Activated CD4-positive, alpha-beta T cell treated with anti-CD3 and anti-CD28 coated beads for 48 hours (primary cell): ENCODE measurements at regions not wholly inside any gene's neighbourhood (a gene's known extent, or its start where the extent isn't known, plus 50 kb on each side); places are given as distances from the start of the nearest gene placed in this dataset.

Experiments
- DNase-seq: peaks from one replicate; pipeline ENCODE4 v3.0.0-alpha.2; 2020

DNA sequence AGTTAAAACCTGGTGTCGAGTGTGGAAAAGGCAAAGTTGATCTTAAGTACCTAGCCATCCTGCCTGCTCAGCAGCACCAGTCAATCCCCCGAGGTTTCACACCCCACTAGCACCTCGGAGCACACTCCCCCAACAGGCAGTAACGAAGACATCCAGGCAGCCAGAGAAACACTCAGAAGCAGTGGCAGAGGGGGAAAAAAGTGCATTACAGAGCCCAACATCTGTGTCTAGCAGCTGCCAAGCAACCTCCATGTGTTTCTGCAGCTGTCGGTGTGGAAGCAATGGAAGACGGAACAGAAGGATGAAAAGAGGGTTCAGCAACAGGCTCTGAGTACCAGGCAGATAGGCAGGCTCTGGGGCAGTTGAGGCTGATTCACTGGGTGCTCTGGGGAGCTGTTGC lies 73.4 kb upstream of the PROX1 start:
- no peak for DNase-seq

DNA sequence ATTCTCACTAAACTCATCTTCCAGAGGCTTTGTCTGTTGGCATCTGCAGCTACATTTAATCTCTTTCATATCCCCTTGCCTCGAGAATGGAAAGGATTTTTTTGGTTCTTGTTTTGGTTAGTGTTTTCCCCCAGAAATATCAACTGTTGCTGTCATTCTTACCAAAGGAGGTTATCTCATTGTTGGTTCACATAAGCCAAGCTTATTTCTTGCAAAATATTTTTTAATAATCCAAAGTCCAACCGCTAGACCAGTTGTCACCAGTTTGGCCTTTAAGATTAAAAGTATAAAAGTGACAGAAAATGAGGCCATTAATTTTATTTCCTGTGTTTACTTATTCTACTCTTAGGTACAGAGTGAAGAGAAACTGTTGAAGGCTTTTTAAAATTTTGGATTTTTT lies 66.5 kb upstream of the PROX1 start:
- DNase-seq = no peak

DNA sequence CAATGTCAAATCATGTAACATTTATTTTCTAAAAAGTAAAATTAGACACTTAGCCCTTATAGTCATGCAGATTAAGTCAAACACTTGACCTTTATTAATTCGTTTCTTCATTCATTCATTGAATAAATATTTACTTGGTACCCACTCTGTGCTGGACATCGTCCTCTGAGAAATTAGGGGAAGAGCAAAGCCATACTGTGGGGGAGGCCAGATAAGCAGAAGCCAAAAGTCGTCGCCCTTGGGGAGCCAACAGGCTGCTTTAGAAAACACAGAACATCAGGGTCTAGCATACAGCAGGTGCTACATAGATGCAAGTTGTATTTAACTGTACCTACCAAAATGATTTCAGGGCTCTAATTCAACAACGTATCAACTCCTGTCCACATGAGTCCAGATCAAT lies 66.1 kb upstream of the PROX1 start:
- no peak for DNase-seq

DNA sequence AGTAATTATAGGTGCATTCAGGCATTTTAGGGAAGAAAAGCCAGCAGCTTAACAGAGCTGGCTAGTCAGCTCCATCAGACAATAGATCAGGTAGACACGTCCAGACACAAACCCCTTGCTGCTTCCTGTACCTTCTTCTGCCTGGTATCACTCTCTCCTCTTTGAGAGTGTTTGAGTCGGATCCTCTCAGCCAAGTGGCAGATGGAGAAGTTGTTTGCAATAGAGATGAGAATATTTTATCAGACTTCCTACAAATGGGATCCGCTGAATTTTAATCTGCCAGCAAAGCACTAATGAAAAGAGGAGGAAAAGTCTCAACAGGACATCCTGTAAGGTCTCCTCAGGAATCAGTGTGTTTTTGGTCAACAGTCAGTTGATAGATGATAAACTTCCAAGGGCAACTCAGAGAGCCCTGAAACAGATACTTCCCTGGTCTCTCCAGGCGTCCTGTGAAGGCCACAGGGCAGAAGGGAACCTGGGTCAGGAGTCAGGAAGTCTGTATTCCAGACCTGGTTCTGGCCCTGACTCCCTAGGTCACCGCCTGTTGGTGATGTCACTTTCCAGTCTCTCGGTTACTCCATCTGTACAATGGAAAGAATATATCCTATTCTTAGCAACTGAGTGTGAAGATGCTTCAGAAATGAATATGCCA lies 62.1 kb upstream of the PROX1 start:
- DNase-seq = no peak

DNA sequence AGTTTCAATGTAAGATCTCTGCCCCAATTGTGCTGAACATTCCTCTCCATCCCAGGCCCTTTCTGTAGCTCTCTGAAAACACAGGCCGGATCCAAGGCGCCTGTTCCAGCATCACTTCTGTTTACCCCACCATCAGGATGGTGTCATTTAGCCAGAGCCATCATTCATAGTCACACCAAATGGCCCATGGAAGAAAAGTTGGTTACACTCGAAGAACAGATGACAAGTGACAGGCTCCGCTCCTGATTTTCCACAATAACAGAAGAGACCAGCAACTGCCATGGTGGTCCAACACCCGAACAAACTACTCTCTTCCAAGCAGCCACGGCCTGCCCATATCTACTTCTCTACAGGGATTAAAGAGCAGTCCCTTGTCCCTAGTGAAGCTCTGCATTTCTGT lies 59.9 kb upstream of the PROX1 start:
- no peak for DNase-seq

DNA sequence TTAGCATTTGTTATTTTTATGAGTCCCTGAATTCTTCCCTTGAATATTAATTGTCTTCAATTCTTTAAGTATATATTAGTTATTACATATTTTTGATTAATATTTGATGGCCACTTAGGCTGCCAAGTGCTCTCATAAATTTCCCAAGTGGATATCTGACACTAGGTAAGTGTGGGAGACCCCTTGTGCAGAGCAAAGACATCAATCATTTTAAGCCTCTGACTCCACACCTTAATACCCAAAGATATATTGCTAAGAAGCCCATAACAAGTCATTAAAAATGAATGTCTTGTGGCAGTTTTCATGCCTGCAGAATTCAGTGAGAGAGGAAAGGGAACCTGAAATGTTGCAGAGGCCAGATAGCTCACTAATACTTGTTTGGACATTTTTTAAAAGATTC lies 58.4 kb upstream of the PROX1 start:
- DNase-seq = no peak

DNA sequence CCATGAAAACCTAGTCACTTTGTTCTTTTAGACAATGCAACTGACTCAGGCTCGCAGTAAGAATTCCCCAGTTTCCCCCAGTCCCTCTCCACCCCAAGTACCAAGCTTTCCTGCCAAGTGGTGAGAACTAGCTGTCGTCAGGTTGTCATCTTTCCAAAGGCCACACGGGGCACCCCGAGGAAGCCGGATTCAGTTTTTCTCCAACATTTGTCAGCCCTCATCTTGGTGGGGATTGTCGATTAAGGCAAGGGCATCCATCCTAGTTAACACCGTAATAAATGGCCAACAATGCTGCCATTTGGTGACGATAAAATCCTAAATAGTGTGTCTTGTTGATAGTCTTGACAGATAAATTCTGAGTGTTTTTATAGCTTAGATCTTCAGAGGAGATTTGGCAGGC lies 55.9 kb upstream of the PROX1 start:
- no peak for DNase-seq

DNA sequence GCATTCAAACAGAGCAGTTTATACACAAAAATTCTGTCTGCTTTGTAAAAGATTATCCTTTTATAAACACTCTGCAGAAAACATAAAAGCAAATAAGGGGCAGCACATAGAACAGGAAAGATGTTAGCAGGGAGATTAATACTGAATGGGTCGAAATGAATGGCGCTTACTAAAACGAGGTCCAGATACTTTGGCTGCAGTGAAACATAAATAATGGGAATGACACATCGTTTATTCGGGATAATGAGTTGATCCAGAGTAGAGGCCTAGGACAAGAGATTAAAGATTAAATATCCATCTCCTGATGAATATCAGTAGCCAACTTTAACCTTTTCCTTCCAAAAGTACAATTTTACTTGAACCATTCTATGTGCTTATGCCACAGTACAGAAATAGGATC lies 54.4 kb upstream of the PROX1 start:
- no peak for DNase-seq

DNA sequence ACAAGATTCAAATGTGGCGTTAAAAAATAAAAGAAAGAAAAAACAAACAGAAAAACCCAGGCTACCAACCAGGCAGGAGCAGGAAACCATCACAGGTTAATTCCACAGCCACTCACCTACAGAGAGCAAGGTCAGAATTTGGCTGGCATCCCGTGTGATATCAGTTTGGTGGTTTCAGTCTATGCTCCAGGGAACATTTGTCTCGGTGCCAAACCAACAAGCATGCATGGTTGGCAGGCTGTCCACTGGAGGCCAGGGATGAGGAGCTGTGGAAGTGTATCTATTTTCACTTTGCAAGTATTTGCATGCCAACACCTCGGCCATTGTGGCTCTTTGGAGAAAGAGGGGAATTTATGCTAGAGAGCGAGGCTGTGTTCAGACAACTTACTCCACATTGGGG lies 53.1 kb upstream of the PROX1 start:
- DNase-seq = no peak

DNA sequence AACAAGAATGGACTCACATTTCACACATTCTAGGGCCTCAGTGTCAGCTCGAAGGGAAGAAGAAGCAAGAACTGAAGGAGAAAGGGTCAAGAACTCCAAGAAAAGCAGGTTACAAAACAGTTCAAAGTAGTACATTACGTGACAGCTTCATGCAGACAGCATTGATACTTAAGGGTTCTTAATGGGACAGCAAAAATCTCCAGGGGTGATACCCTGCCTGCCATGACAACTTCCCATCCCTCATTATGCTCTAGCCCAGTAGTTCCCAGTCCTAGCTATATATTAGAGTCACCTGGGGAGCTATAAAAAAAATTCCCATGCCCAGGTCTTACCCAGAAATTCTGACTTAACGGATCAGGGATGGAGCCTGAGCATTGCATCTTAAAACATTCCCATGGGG lies 51.2 kb upstream of the PROX1 start:
- no peak for DNase-seq
